ENCODE measurements at regions not wholly inside any gene's neighbourhood (a gene's known extent, or its start where the extent isn't known, plus 50 kb on each side); places are given as distances from the start of the nearest gene placed in this dataset.

- no peak for DNase-seq (ENCODE audit: low read depth, low spot score)
Observed at GRCh38 chr5:148949841-148950470, 112.9 kb downstream of the SH3TC2 start.

GRCh38 chr5:148950471-148950863, 112.4 kb downstream of the SH3TC2 start:
- no peak for DNase-seq (ENCODE audit: low read depth, low spot score)

GRCh38 chr5:148950892-148951291, 112.0 kb downstream of the SH3TC2 start:
- no peak for DNase-seq (ENCODE audit: low read depth, low spot score)

GRCh38 chr5:148951612-148952011, 111.2 kb downstream of the SH3TC2 start:
- no peak for DNase-seq (ENCODE audit: low read depth, low spot score)

- no peak for DNase-seq (ENCODE audit: low read depth, low spot score)
Observed at GRCh38 chr5:148952097-148952867, 110.6 kb downstream of the SH3TC2 start.

GRCh38 chr5:148953711-148954110, 109.2 kb downstream of the SH3TC2 start:
- DNase-seq (ENCODE audit: low read depth, low spot score): no peak
